MM.1S (cell line): ENCODE measurements at regions not wholly inside any gene's neighbourhood (a gene's known extent, or its start where the extent isn't known, plus 50 kb on each side); places are given as distances from the start of the nearest gene placed in this dataset.

Experiments used
- DNase-seq: peaks from one replicate; pipeline ENCODE4 v3.0.0-alpha.2; 2015
- H2AFZ ChIP-seq: fragments of 300-600 bp; sonication (generic); 2 replicates; pipeline ENCODE4 v1.6.0; 2016; ENCODE audit warnings: antibody characterized with exemption, low read length
- H3F3A ChIP-seq: fragments of 300-600 bp; sonication (generic); 2 replicates; pipeline ENCODE4 v1.6.1; 2016; ENCODE audit warnings: mild to moderate bottlenecking, antibody characterized with exemption, low read length, moderate library complexity, mixed read lengths; ENCODE audit not compliant: insufficient read depth
- H3K27ac ChIP-seq: fragments of 300-600 bp; sonication (generic); 2 replicates; pipeline ENCODE4 v1.5.1; 2016; ENCODE audit warnings: mild to moderate bottlenecking, low read length
- H3K27me3 ChIP-seq: fragments of 300-600 bp; sonication (generic); replicated peaks from 2 replicates; pipeline ENCODE4 v1.6.0; 2016; ENCODE audit warnings: low read length; ENCODE audit not compliant: insufficient read depth
- H3K36me3 ChIP-seq: fragments of 300-600 bp; sonication (generic); replicated peaks from 2 replicates; pipeline ENCODE4 v1.6.1; 2016; ENCODE audit warnings: mild to moderate bottlenecking, low read length, mixed read lengths; ENCODE audit not compliant: insufficient read depth
- H3K4me1 ChIP-seq: fragments of 300-600 bp; sonication (generic); 2 replicates; pipeline ENCODE4 v1.6.1; 2016; ENCODE audit warnings: low read length, mixed read lengths
- H3K4me2 ChIP-seq: fragments of 300-600 bp; sonication (generic); 2 replicates; pipeline ENCODE4 v1.6.0; 2016; ENCODE audit warnings: low read depth, low read length
- H3K4me3 ChIP-seq: fragments of 300-600 bp; sonication (generic); 2 replicates; pipeline ENCODE4 v1.5.1; 2016; ENCODE audit warnings: low read length, mixed read lengths
- H3K79me2 ChIP-seq: fragments of 300-600 bp; sonication (generic); 2 replicates; pipeline ENCODE4 v1.6.1; 2016; ENCODE audit warnings: mixed run types, low read length, mixed read lengths
- H3K9ac ChIP-seq: fragments of 300-600 bp; sonication (generic); 2 replicates; pipeline ENCODE4 v1.6.1; 2016; ENCODE audit warnings: low read length, mixed read lengths
- H3K9me2 ChIP-seq: fragments of 300-600 bp; sonication (generic); replicated peaks from 2 replicates; pipeline ENCODE4 v1.6.1; 2016; ENCODE audit warnings: mild to moderate bottlenecking, low read length, mixed read lengths; ENCODE audit not compliant: insufficient read depth
- H3K9me3 ChIP-seq: fragments of 300-600 bp; sonication (generic); replicated peaks from 2 replicates; pipeline ENCODE4 v1.6.1; 2016; ENCODE audit warnings: mild to moderate bottlenecking, low read length, mixed read lengths; ENCODE audit not compliant: insufficient read depth
- H4K20me1 ChIP-seq: fragments of 300-600 bp; sonication (generic); 2 replicates; pipeline ENCODE4 v1.6.1; 2016; ENCODE audit warnings: mild to moderate bottlenecking, low read length, moderate library complexity, mixed read lengths; ENCODE audit not compliant: insufficient read depth
- CTCF ChIP-seq: fragments of 300-600 bp; sonication (generic); IDR thresholded peaks from 2 replicates; pipeline ENCODE4 v1.5.1; 2016; ENCODE audit warnings: antibody characterized with exemption, low read length, mixed read lengths
- EZH2 ChIP-seq: fragments of 300-600 bp; sonication (generic); optimal IDR thresholded peaks from 2 replicates; pipeline ENCODE3; 2017; ENCODE audit warnings: low read depth, mild to moderate bottlenecking, antibody characterized with exemption, low read length, mixed read lengths
- EZH2phosphoT487 ChIP-seq: fragments of 300-600 bp; sonication (generic); IDR thresholded peaks from 2 replicates; pipeline ENCODE4 v1.6.1; 2018; ENCODE audit warnings: antibody characterized with exemption, low read length

GRCh38 chr3:23085261-23085660 lies 117.9 kb upstream of the UBE2E2 start:
- TF ChIP-seq EZH2 = no peak
- TF ChIP-seq CTCF = no peak
- no peak for TF ChIP-seq EZH2phosphoT487
- no peak for DNase-seq
- Histone ChIP-seq H3K36me3 (no peaks in the 10 kb centered on the region), H3F3A (no peaks in the 10 kb centered on the region), H3K9ac (no peak overlapping the region), H3K9me3 (no peaks in the 10 kb centered on the region), H4K20me1 (no peaks in the 10 kb centered on the region), H3K4me3 (no peak overlapping the region), H3K4me2 (no peak overlapping the region), H3K79me2 (no peaks in the 10 kb centered on the region), H3K4me1 (no peaks in the 10 kb centered on the region), H2AFZ (no peak overlapping the region), H3K27me3 (no peaks in the 10 kb centered on the region), H3K9me2 (no peaks in the 10 kb centered on the region), H3K27ac (no peak overlapping the region)

GRCh38 chr3:23086331-23086730 lies 116.8 kb upstream of the UBE2E2 start:
- H3K4me2 ChIP-seq = no peak overlapping the region
- H3K27me3 ChIP-seq = no peaks in the 10 kb centered on the region
- no peak overlapping the region for H3K9ac ChIP-seq
- H2AFZ ChIP-seq = no peak overlapping the region
- no peaks in the 10 kb centered on the region for H3F3A ChIP-seq
- H3K27ac ChIP-seq = no peak overlapping the region
- TF ChIP-seq EZH2 (no peak), EZH2phosphoT487 (no peak), CTCF (no peak)
- H3K4me3 ChIP-seq = no peak overlapping the region
- no peaks in the 10 kb centered on the region for H3K36me3 ChIP-seq
- no peaks in the 10 kb centered on the region for H3K79me2 ChIP-seq
- no peaks in the 10 kb centered on the region for H3K9me3 ChIP-seq
- no peaks in the 10 kb centered on the region for H4K20me1 ChIP-seq
- H3K9me2 ChIP-seq = no peaks in the 10 kb centered on the region
- H3K4me1 ChIP-seq = no peaks in the 10 kb centered on the region
- no peak for DNase-seq

- H4K20me1 ChIP-seq = no peaks in the 10 kb centered on the region
- no peaks in the 10 kb centered on the region for H3K27me3 ChIP-seq
- no peak overlapping the region for H2AFZ ChIP-seq
- H3K4me3 ChIP-seq = no peak overlapping the region
- H3K27ac ChIP-seq = no peak overlapping the region
- no peaks in the 10 kb centered on the region for H3K36me3 ChIP-seq
- TF ChIP-seq EZH2phosphoT487 (no peak), EZH2 (no peak), CTCF (no peak)
- H3K9me3 ChIP-seq = no peaks in the 10 kb centered on the region
- H3K4me2 ChIP-seq = no peak overlapping the region
- H3K4me1 ChIP-seq = no peaks in the 10 kb centered on the region
- H3K9me2 ChIP-seq = no peaks in the 10 kb centered on the region
- H3K9ac ChIP-seq = no peak overlapping the region
- no peaks in the 10 kb centered on the region for H3K79me2 ChIP-seq
- no peaks in the 10 kb centered on the region for H3F3A ChIP-seq
- no peak for DNase-seq
These were observed 116.3 kb upstream of the UBE2E2 start for GRCh38 chr3:23086831-23087230.

- no peaks in the 10 kb centered on the region for H3K9me2 ChIP-seq
- no peak overlapping the region for H3K27ac ChIP-seq
- no peak overlapping the region for H3K4me2 ChIP-seq
- H3K79me2 ChIP-seq = no peaks in the 10 kb centered on the region
- DNase-seq = no peak
- H2AFZ ChIP-seq = no peak overlapping the region
- no peaks in the 10 kb centered on the region for H3K36me3 ChIP-seq
- no peak overlapping the region for H3K9ac ChIP-seq
- no peaks in the 10 kb centered on the region for H3K4me1 ChIP-seq
- TF ChIP-seq CTCF (no peak), EZH2phosphoT487 (no peak), EZH2 (no peak)
- H4K20me1 ChIP-seq = no peaks in the 10 kb centered on the region
- H3F3A ChIP-seq = no peaks in the 10 kb centered on the region
- no peaks in the 10 kb centered on the region for H3K27me3 ChIP-seq
- no peaks in the 10 kb centered on the region for H3K9me3 ChIP-seq
- no peak overlapping the region for H3K4me3 ChIP-seq
These were observed 108.7 kb upstream of the UBE2E2 start for GRCh38 chr3:23094412-23094811.
